ENCODE measurements at regions not wholly inside any gene's neighbourhood (a gene's known extent, or its start where the extent isn't known, plus 50 kb on each side); places are given as distances from the start of the nearest gene placed in this dataset.

DNA sequence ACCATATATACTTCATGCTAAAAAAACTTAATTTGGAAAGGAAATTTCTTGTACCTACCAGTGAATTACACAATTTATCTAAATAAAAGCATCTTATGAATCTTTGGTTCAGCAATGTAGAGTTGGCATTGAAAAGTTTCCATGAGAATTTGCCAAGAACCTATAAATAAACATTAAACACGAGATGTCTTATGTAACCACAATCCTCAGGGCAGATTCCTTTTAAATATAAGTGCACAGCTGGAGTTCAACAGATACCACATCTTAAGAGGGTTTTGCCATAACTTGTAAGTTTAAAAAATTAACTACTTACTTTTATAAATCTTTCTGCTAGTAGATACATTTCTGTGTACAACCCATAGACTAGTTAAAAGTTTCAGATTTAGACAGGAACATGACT lies 499.3 kb upstream of the ARRDC4 start:
- H3K27me3 ChIP-seq (ENCODE audit: insufficient read depth, poor library complexity, severe bottlenecking): peaks cover 42% of the 10 kb centered on the region
- no peaks in the 10 kb centered on the region for H3K36me3 ChIP-seq (ENCODE audit: low read depth)
- ATAC-seq (ENCODE audit: low read depth) (no peak), DNase-seq (ENCODE audit: low spot score) (no peak)
- H3K9me3 ChIP-seq (ENCODE audit: severe bottlenecking): no peaks in the 10 kb centered on the region
- TF ChIP-seq, protein P1, sequence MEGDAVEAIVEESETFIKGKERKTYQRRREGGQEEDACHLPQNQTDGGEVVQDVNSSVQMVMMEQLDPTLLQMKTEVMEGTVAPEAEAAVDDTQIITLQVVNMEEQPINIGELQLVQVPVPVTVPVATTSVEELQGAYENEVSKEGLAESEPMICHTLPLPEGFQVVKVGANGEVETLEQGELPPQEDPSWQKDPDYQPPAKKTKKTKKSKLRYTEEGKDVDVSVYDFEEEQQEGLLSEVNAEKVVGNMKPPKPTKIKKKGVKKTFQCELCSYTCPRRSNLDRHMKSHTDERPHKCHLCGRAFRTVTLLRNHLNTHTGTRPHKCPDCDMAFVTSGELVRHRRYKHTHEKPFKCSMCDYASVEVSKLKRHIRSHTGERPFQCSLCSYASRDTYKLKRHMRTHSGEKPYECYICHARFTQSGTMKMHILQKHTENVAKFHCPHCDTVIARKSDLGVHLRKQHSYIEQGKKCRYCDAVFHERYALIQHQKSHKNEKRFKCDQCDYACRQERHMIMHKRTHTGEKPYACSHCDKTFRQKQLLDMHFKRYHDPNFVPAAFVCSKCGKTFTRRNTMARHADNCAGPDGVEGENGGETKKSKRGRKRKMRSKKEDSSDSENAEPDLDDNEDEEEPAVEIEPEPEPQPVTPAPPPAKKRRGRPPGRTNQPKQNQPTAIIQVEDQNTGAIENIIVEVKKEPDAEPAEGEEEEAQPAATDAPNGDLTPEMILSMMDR (IDR thresholded peaks at IDR 0.05; ENCODE audit: poor library complexity, severe bottlenecking): no peak
- no peaks in the 10 kb centered on the region for H3K4me1 ChIP-seq (ENCODE audit: insufficient read depth, poor library complexity, severe bottlenecking)
- no peak overlapping the region for H3K4me3 ChIP-seq (ENCODE audit: severe bottlenecking)
- H3K27ac ChIP-seq (ENCODE audit: poor library complexity, severe bottlenecking): no peak overlapping the region

DNA sequence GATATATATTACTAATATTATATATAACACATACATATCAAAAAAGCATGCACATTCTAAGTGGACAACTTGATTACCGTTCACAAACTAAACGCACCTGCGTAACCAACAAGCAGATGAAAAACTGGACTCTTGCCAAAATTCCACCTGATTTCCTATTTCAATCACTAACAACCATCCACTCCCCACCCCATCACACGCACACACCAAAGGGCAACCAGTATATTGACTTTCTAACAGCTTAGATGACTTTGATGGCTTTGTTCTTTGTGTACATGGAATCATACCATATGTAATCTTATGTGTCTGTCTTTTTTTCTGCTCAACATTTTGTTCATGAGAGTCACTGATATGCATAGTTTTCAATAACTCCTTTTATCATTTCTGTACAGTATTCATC lies 496.8 kb upstream of the ARRDC4 start:
- Histone ChIP-seq H3K4me3 (ENCODE audit: severe bottlenecking) (no peak overlapping the region), H3K4me1 (ENCODE audit: insufficient read depth, poor library complexity, severe bottlenecking) (no peaks in the 10 kb centered on the region), H3K9me3 (ENCODE audit: severe bottlenecking) (no peaks in the 10 kb centered on the region), H3K27ac (ENCODE audit: poor library complexity, severe bottlenecking) (no peak overlapping the region), H3K27me3 (ENCODE audit: insufficient read depth, poor library complexity, severe bottlenecking) (peaks cover 37% of the 10 kb centered on the region), H3K36me3 (ENCODE audit: low read depth) (no peaks in the 10 kb centered on the region)
- ATAC-seq (ENCODE audit: low read depth) (no peak), DNase-seq (ENCODE audit: low spot score) (no peak)
- TF ChIP-seq, protein P1 (IDR thresholded peaks at IDR 0.05; ENCODE audit: poor library complexity, severe bottlenecking): no peak

DNA sequence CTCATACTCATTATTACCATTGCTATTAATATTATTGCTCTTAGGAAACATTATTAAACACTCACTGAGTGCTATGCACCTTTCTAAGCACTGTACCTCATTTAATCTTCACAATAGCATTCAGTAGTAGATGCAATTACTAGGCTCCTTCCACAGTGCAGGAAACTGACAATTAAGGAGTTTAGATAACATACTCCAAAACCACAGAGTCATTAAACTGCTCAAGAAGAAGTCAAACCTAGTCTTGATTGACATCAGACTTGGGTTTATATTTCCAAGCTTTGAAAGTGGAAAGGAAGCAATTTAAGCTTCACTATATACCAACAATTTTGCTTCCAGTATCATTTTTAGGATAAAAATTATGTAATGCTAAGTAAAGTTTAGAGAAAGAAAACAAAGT lies 490.1 kb upstream of the ARRDC4 start:
- TF ChIP-seq, protein P1 (IDR thresholded peaks at IDR 0.05; ENCODE audit: poor library complexity, severe bottlenecking): no peak
- H3K27ac ChIP-seq (ENCODE audit: poor library complexity, severe bottlenecking): no peak overlapping the region
- H3K4me3 ChIP-seq (ENCODE audit: severe bottlenecking): no peak overlapping the region
- H3K27me3 ChIP-seq (ENCODE audit: insufficient read depth, poor library complexity, severe bottlenecking): peaks cover 13% of the 10 kb centered on the region
- H3K9me3 ChIP-seq (ENCODE audit: severe bottlenecking): no peaks in the 10 kb centered on the region
- H3K4me1 ChIP-seq (ENCODE audit: insufficient read depth, poor library complexity, severe bottlenecking): no peaks in the 10 kb centered on the region
- ATAC-seq (ENCODE audit: low read depth) (no peak), DNase-seq (ENCODE audit: low spot score) (no peak)
- no peaks in the 10 kb centered on the region; the same call in 1 of the 2 replicates for H3K36me3 ChIP-seq (ENCODE audit: low read depth)

DNA sequence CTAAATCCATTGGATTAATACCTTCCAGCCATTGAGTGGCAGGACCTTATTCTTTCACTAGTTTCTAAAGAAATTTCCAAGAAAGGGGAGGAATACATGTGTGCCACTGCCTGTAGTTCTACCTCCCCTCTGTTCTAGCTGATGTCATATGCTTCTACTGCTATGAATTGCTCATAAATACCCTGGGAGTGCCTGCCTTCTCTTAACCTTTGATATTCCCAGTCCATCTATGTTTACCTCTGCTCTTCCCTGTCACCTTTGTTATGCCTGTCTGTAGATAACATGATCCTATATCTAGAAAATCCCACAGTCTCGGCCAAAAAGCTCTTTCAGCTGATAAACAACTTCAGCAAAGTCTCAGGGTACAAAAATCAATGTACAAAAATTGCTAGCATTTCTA lies 486.9 kb upstream of the ARRDC4 start:
- H3K36me3 ChIP-seq (ENCODE audit: low read depth): no peaks in the 10 kb centered on the region; the same call in 1 of the 2 replicates
- ATAC-seq (ENCODE audit: low read depth): no peak
- H3K27me3 ChIP-seq (ENCODE audit: insufficient read depth, poor library complexity, severe bottlenecking): peaks cover 11% of the 10 kb centered on the region
- no peak overlapping the region for H3K4me3 ChIP-seq (ENCODE audit: severe bottlenecking)
- DNase-seq (ENCODE audit: low spot score): no peak
- H3K27ac ChIP-seq (ENCODE audit: poor library complexity, severe bottlenecking): no peak overlapping the region
- TF ChIP-seq, protein P1 (IDR thresholded peaks at IDR 0.05; ENCODE audit: poor library complexity, severe bottlenecking): no peak
- H3K9me3 ChIP-seq (ENCODE audit: severe bottlenecking): no peaks in the 10 kb centered on the region
- H3K4me1 ChIP-seq (ENCODE audit: insufficient read depth, poor library complexity, severe bottlenecking): no peaks in the 10 kb centered on the region

DNA sequence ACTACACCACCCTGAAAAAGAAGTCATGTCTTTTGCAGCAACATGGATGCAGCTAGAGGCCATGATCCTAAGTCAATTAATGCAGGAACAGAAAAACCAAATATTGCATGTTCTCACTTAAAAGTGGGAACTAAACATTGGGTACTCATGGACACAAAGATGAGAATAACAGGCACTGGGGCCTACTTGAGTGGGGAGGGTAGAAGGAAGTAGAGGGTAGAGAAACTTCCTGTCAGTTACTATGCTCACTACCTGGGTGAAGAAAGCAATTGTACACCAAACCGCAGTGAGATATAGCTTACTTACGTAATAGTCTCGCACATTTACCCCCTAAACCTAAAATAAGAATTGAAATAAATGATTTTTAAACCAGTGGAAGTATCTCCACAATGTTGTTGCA lies 480.5 kb upstream of the ARRDC4 start:
- no peaks in the 10 kb centered on the region for H3K9me3 ChIP-seq (ENCODE audit: severe bottlenecking)
- TF ChIP-seq, protein P1 (IDR thresholded peaks at IDR 0.05; ENCODE audit: poor library complexity, severe bottlenecking): no peak
- H3K27ac ChIP-seq (ENCODE audit: poor library complexity, severe bottlenecking): no peak overlapping the region
- ATAC-seq (ENCODE audit: low read depth): no peak
- no peak for DNase-seq (ENCODE audit: low spot score)
- H3K36me3 ChIP-seq (ENCODE audit: low read depth): no peaks in the 10 kb centered on the region
- no peaks in the 10 kb centered on the region for H3K4me1 ChIP-seq (ENCODE audit: insufficient read depth, poor library complexity, severe bottlenecking)
- no peak overlapping the region for H3K4me3 ChIP-seq (ENCODE audit: severe bottlenecking)
- H3K27me3 ChIP-seq (ENCODE audit: insufficient read depth, poor library complexity, severe bottlenecking): peaks cover 3% of the 10 kb centered on the region
